ENCODE measurements at regions not wholly inside any gene's neighbourhood (a gene's known extent, or its start where the extent isn't known, plus 50 kb on each side); places are given as distances from the start of the nearest gene placed in this dataset.

GRCh38 chr10:84683980-84684740 is 355.8 kb downstream of the CCSER2 start:
- no peaks in the 10 kb centered on the region for H3K27me3 ChIP-seq
- H3K4me3 ChIP-seq, result no peak overlapping the region
- H3K27ac ChIP-seq, result no peak overlapping the region
- 74 to 86% methylated on average over 6 of the region's 6 CpGs for WGBS, 2 donors
- no peaks in the 10 kb centered on the region for H3K4me1 ChIP-seq
- no peak for DNase-seq (ENCODE audit: low spot score in 2 of 2)
- no peak for TF ChIP-seq CTCF (IDR thresholded peaks at IDR 0.05)
- no peak for TF ChIP-seq POLR2A (IDR thresholded peaks at IDR 0.05)
- no peak for TF ChIP-seq EP300 (IDR thresholded peaks at IDR 0.05)
- peaks cover 0 to 5% (median 0%) of the 10 kb centered on the region in 4 donors for H3K9me3 ChIP-seq
- H3K36me3 ChIP-seq, result no peaks in the 10 kb centered on the region

GRCh38 chr10:84685047-84685660 is 356.8 kb downstream of the CCSER2 start:
- no peak for DNase-seq (ENCODE audit: low spot score in 2 of 2)
- 30 to 54% methylated on average over 3 of the region's 3 CpGs for WGBS, 2 donors
- Histone ChIP-seq H3K9me3 (peaks cover 0 to 5% (median 0%) of the 10 kb centered on the region in 4 donors), H3K4me3 (no peak overlapping the region), H3K27ac (no peak overlapping the region), H3K4me1 (no peaks in the 10 kb centered on the region), H3K36me3 (no peaks in the 10 kb centered on the region), H3K27me3 (no peaks in the 10 kb centered on the region)
- no peak for TF ChIP-seq CTCF (IDR thresholded peaks at IDR 0.05)
- no peak for TF ChIP-seq POLR2A (IDR thresholded peaks at IDR 0.05)
- TF ChIP-seq EP300 (IDR thresholded peaks at IDR 0.05), result no peak

GRCh38 chr10:84693006-84693405 is 364.6 kb downstream of the CCSER2 start:
- no peaks in the 10 kb centered on the region for H3K4me1 ChIP-seq
- H3K27me3 ChIP-seq, result no peaks in the 10 kb centered on the region
- no peaks in the 10 kb centered on the region for H3K36me3 ChIP-seq
- H3K9me3 ChIP-seq, result peaks cover 0 to 18% (median 0%) of the 10 kb centered on the region in 4 donors
- H3K27ac ChIP-seq, result no peak overlapping the region
- no peak for DNase-seq (ENCODE audit: low spot score in 2 of 2)
- TF ChIP-seq POLR2A (IDR thresholded peaks at IDR 0.05), result no peak
- no peak for TF ChIP-seq CTCF (IDR thresholded peaks at IDR 0.05)
- no peak for TF ChIP-seq EP300 (IDR thresholded peaks at IDR 0.05)
- H3K4me3 ChIP-seq, result no peak overlapping the region

GRCh38 chr10:84695902-84696301 is 367.5 kb downstream of the CCSER2 start:
- Histone ChIP-seq H3K27ac (no peak overlapping the region), H3K36me3 (no peaks in the 10 kb centered on the region), H3K9me3 (peaks cover 0 to 18% (median 0%) of the 10 kb centered on the region in 4 donors), H3K4me3 (no peak overlapping the region), H3K27me3 (no peaks in the 10 kb centered on the region), H3K4me1 (no peaks in the 10 kb centered on the region)
- no peak for DNase-seq (ENCODE audit: low spot score in 2 of 2)
- TF ChIP-seq EP300 (IDR thresholded peaks at IDR 0.05), result no peak
- no peak for TF ChIP-seq CTCF (IDR thresholded peaks at IDR 0.05)
- TF ChIP-seq POLR2A (IDR thresholded peaks at IDR 0.05), result no peak
- 53 to 55% methylated on average over 3 of the region's 3 CpGs for WGBS, 2 donors

GRCh38 chr10:84696610-84697009 is 368.2 kb downstream of the CCSER2 start:
- TF ChIP-seq POLR2A (IDR thresholded peaks at IDR 0.05) (no peak), EP300 (IDR thresholded peaks at IDR 0.05) (no peak), CTCF (IDR thresholded peaks at IDR 0.05) (no peak)
- H3K27ac ChIP-seq, result no peak overlapping the region
- peaks cover 0 to 18% (median 0%) of the 10 kb centered on the region in 4 donors for H3K9me3 ChIP-seq
- no peaks in the 10 kb centered on the region for H3K36me3 ChIP-seq
- H3K4me1 ChIP-seq, result no peaks in the 10 kb centered on the region
- H3K27me3 ChIP-seq, result no peaks in the 10 kb centered on the region
- DNase-seq (ENCODE audit: low spot score in 2 of 2), result no peak
- 83 to 85% methylated on average over 3 of the region's 3 CpGs for WGBS, 2 donors
- H3K4me3 ChIP-seq, result no peak overlapping the region
